ENCODE measurements at regions not wholly inside any gene's neighbourhood (a gene's known extent, or its start where the extent isn't known, plus 50 kb on each side); places are given as distances from the start of the nearest gene placed in this dataset.

- Histone ChIP-seq H3K27ac (ENCODE audit: low read length) (no peak overlapping the region), H3K36me3 (ENCODE audit: control insufficient read depth, insufficient read depth, low read length) (no peaks in the 10 kb centered on the region), H3K9me3 (replicated peaks; ENCODE audit: control insufficient read depth, low read depth, low read length) (no peaks in the 10 kb centered on the region), H3K4me1 (ENCODE audit: control insufficient read depth, insufficient read depth, low read length) (no peaks in the 10 kb centered on the region), H3K4me3 (ENCODE audit: low read length) (no peak overlapping the region), H3K27me3 (ENCODE audit: control insufficient read depth, insufficient read depth, low read length) (peaks cover under 1% of the 10 kb centered on the region)
- 80% methylated on average over 2 of the region's 4 CpGs for WGBS (ENCODE audit: insufficient coverage)
- DNase-seq, result no peak
These were observed 101.8 kb upstream of the GDF10 start for GRCh38 chr10:47198221-47198620.

- no CpG with 5 or more reads among the region's 2 CpGs for WGBS (ENCODE audit: insufficient coverage)
These were observed 94.8 kb upstream of the GDF10 start for GRCh38 chr10:47205192-47205591.

GRCh38 chr10:47206449-47207280, 93.3 kb upstream of the GDF10 start:
- Histone ChIP-seq H3K36me3 (ENCODE audit: control insufficient read depth, insufficient read depth, low read length) (no peaks in the 10 kb centered on the region), H3K9me3 (replicated peaks; ENCODE audit: control insufficient read depth, low read depth, low read length) (no peaks in the 10 kb centered on the region), H3K4me1 (ENCODE audit: control insufficient read depth, insufficient read depth, low read length) (no peaks in the 10 kb centered on the region), H3K27me3 (ENCODE audit: control insufficient read depth, insufficient read depth, low read length) (no peaks in the 10 kb centered on the region), H3K4me3 (ENCODE audit: low read length) (no peak overlapping the region), H3K27ac (ENCODE audit: low read length) (no peak overlapping the region)
- no peak for DNase-seq
- WGBS (ENCODE audit: insufficient coverage), result 40% methylated on average over 1 of the region's 3 CpGs

More at GRCh38 chr10:47205192-47205591, 94.8 kb upstream of the GDF10 start:
- no peaks in the 10 kb centered on the region for H3K4me1 ChIP-seq (ENCODE audit: control insufficient read depth, insufficient read depth, low read length)
- H3K27ac ChIP-seq (ENCODE audit: low read length), result no peak overlapping the region
- DNase-seq, result no peak
- H3K27me3 ChIP-seq (ENCODE audit: control insufficient read depth, insufficient read depth, low read length), result no peaks in the 10 kb centered on the region
- H3K4me3 ChIP-seq (ENCODE audit: low read length), result no peak overlapping the region
- H3K36me3 ChIP-seq (ENCODE audit: control insufficient read depth, insufficient read depth, low read length), result no peaks in the 10 kb centered on the region
- no peaks in the 10 kb centered on the region for H3K9me3 ChIP-seq (replicated peaks; ENCODE audit: control insufficient read depth, low read depth, low read length)

GRCh38 chr10:47207281-47207615, 92.7 kb upstream of the GDF10 start:
- WGBS (ENCODE audit: insufficient coverage), result no CpG with 5 or more reads among the region's 4 CpGs
- Histone ChIP-seq H3K9me3 (replicated peaks; ENCODE audit: control insufficient read depth, low read depth, low read length) (peaks cover under 1% of the 10 kb centered on the region), H3K27ac (ENCODE audit: low read length) (no peak overlapping the region), H3K27me3 (ENCODE audit: control insufficient read depth, insufficient read depth, low read length) (no peaks in the 10 kb centered on the region), H3K36me3 (ENCODE audit: control insufficient read depth, insufficient read depth, low read length) (no peaks in the 10 kb centered on the region), H3K4me1 (ENCODE audit: control insufficient read depth, insufficient read depth, low read length) (no peaks in the 10 kb centered on the region), H3K4me3 (ENCODE audit: low read length) (no peak overlapping the region)
- no peak for DNase-seq

GRCh38 chr10:47207894-47208469, 92.0 kb upstream of the GDF10 start:
- no peak for DNase-seq

GRCh38 chr10:47209466-47209865, 90.5 kb upstream of the GDF10 start:
- no peak overlapping the region for H3K27ac ChIP-seq (ENCODE audit: low read length)
- H3K9me3 ChIP-seq (replicated peaks; ENCODE audit: control insufficient read depth, low read depth, low read length), result peaks cover 4% of the 10 kb centered on the region
- no CpG with 5 or more reads among the region's 1 CpG for WGBS (ENCODE audit: insufficient coverage)
- no peaks in the 10 kb centered on the region for H3K36me3 ChIP-seq (ENCODE audit: control insufficient read depth, insufficient read depth, low read length)
- no peak for DNase-seq
- H3K4me1 ChIP-seq (ENCODE audit: control insufficient read depth, insufficient read depth, low read length), result no peaks in the 10 kb centered on the region
- no peak overlapping the region for H3K4me3 ChIP-seq (ENCODE audit: low read length)
- H3K27me3 ChIP-seq (ENCODE audit: control insufficient read depth, insufficient read depth, low read length), result no peaks in the 10 kb centered on the region

More at GRCh38 chr10:47207894-47208469, 92.0 kb upstream of the GDF10 start:
- H3K4me1 ChIP-seq (ENCODE audit: control insufficient read depth, insufficient read depth, low read length), result no peaks in the 10 kb centered on the region
- peaks cover 4% of the 10 kb centered on the region for H3K9me3 ChIP-seq (replicated peaks; ENCODE audit: control insufficient read depth, low read depth, low read length)
- no peaks in the 10 kb centered on the region for H3K36me3 ChIP-seq (ENCODE audit: control insufficient read depth, insufficient read depth, low read length)
- no peak overlapping the region for H3K27ac ChIP-seq (ENCODE audit: low read length)
- H3K4me3 ChIP-seq (ENCODE audit: low read length), result no peak overlapping the region
- no peaks in the 10 kb centered on the region for H3K27me3 ChIP-seq (ENCODE audit: control insufficient read depth, insufficient read depth, low read length)
- WGBS (ENCODE audit: insufficient coverage), result 63% methylated on average over 2 of the region's 5 CpGs

GRCh38 chr10:47214520-47214919, 85.5 kb upstream of the GDF10 start:
- Histone ChIP-seq H3K9me3 (replicated peaks; ENCODE audit: control insufficient read depth, low read depth, low read length) (peaks cover 4% of the 10 kb centered on the region), H3K36me3 (ENCODE audit: control insufficient read depth, insufficient read depth, low read length) (no peaks in the 10 kb centered on the region), H3K4me3 (ENCODE audit: low read length) (no peak overlapping the region), H3K27ac (ENCODE audit: low read length) (no peak overlapping the region), H3K27me3 (ENCODE audit: control insufficient read depth, insufficient read depth, low read length) (peaks cover 7% of the 10 kb centered on the region), H3K4me1 (ENCODE audit: control insufficient read depth, insufficient read depth, low read length) (no peaks in the 10 kb centered on the region)
- DNase-seq, result no peak

GRCh38 chr10:47217113-47217512, 82.9 kb upstream of the GDF10 start:
- no CpG with 5 or more reads among the region's 3 CpGs for WGBS (ENCODE audit: insufficient coverage)
- Histone ChIP-seq H3K4me1 (ENCODE audit: control insufficient read depth, insufficient read depth, low read length) (no peaks in the 10 kb centered on the region), H3K27ac (ENCODE audit: low read length) (no peak overlapping the region), H3K36me3 (ENCODE audit: control insufficient read depth, insufficient read depth, low read length) (no peaks in the 10 kb centered on the region), H3K4me3 (ENCODE audit: low read length) (no peak overlapping the region), H3K27me3 (ENCODE audit: control insufficient read depth, insufficient read depth, low read length) (peaks cover 7% of the 10 kb centered on the region), H3K9me3 (replicated peaks; ENCODE audit: control insufficient read depth, low read depth, low read length) (peaks cover 4% of the 10 kb centered on the region)
- no peak for DNase-seq

- Histone ChIP-seq H3K27me3 (ENCODE audit: control insufficient read depth, insufficient read depth, low read length) (peaks cover 9% of the 10 kb centered on the region), H3K4me1 (ENCODE audit: control insufficient read depth, insufficient read depth, low read length) (no peaks in the 10 kb centered on the region), H3K27ac (ENCODE audit: low read length) (no peak overlapping the region), H3K4me3 (ENCODE audit: low read length) (no peak overlapping the region), H3K36me3 (ENCODE audit: control insufficient read depth, insufficient read depth, low read length) (no peaks in the 10 kb centered on the region), H3K9me3 (replicated peaks; ENCODE audit: control insufficient read depth, low read depth, low read length) (no peaks in the 10 kb centered on the region)
- DNase-seq, result no peak
- WGBS (ENCODE audit: insufficient coverage), result 47% methylated on average over 5 of the region's 5 CpGs
These were observed 81.2 kb upstream of the GDF10 start for GRCh38 chr10:47218803-47219202.

GRCh38 chr10:47222461-47222860, 77.5 kb upstream of the GDF10 start:
- no peak overlapping the region for H3K4me3 ChIP-seq (ENCODE audit: low read length)
- 89% methylated on average over 3 of the region's 4 CpGs for WGBS (ENCODE audit: insufficient coverage)
- H3K36me3 ChIP-seq (ENCODE audit: control insufficient read depth, insufficient read depth, low read length), result no peaks in the 10 kb centered on the region
- no peaks in the 10 kb centered on the region for H3K9me3 ChIP-seq (replicated peaks; ENCODE audit: control insufficient read depth, low read depth, low read length)
- H3K27ac ChIP-seq (ENCODE audit: low read length), result no peak overlapping the region
- DNase-seq, result no peak
- peaks cover 7% of the 10 kb centered on the region for H3K27me3 ChIP-seq (ENCODE audit: control insufficient read depth, insufficient read depth, low read length)
- H3K4me1 ChIP-seq (ENCODE audit: control insufficient read depth, insufficient read depth, low read length), result peaks cover 5% of the 10 kb centered on the region
